ENCODE measurements at regions not wholly inside any gene's neighbourhood (a gene's known extent, or its start where the extent isn't known, plus 50 kb on each side); places are given as distances from the start of the nearest gene placed in this dataset.
"Not testable (repeated sequence)": the region's sequence is repeated elsewhere in the genome, so short reads cannot be mapped to it uniquely, and the experiment has no call there.

DNA sequence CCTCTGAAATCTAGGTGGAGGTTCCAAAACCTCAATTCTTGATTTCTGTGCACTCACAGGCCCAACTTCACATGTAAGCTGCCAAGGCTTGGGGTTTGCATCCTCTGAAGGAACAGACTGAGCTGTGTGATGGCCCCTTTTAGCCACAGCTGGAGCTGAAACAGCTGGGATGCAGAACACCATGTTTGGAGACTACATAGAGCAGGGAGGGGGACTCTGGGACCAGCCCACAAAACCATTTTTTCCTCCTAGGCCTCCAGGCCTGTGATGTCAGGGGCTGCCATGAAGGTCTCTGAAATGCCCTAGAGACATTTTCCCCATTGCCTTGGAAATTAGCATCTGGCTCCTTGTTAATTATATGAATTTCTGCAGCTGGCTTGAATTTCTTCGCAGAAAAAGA, 1025.9 kb upstream of the NOVA1 start:
- no peak overlapping the region for H3K27ac ChIP-seq
- WGBS, 2 donors: 82 to 88% methylated on average over 1 of the region's 1 CpG
- no peak overlapping the region for H3K4me3 ChIP-seq
- TF ChIP-seq, protein P1, sequence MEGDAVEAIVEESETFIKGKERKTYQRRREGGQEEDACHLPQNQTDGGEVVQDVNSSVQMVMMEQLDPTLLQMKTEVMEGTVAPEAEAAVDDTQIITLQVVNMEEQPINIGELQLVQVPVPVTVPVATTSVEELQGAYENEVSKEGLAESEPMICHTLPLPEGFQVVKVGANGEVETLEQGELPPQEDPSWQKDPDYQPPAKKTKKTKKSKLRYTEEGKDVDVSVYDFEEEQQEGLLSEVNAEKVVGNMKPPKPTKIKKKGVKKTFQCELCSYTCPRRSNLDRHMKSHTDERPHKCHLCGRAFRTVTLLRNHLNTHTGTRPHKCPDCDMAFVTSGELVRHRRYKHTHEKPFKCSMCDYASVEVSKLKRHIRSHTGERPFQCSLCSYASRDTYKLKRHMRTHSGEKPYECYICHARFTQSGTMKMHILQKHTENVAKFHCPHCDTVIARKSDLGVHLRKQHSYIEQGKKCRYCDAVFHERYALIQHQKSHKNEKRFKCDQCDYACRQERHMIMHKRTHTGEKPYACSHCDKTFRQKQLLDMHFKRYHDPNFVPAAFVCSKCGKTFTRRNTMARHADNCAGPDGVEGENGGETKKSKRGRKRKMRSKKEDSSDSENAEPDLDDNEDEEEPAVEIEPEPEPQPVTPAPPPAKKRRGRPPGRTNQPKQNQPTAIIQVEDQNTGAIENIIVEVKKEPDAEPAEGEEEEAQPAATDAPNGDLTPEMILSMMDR (IDR thresholded peaks at IDR 0.05): no peak
- peaks cover 0 to 47% (median 9%) of the 10 kb centered on the region in 11 donors for H3K9me3 ChIP-seq
- no peak for ATAC-seq
- H3K36me3 ChIP-seq: no peaks in the 10 kb centered on the region
- intact Hi-C loops (cut with DNase I): no loop called here
- no peaks in the 10 kb centered on the region for H3K27me3 ChIP-seq
- DNase-seq: no peak
- no peaks in the 10 kb centered on the region for H3K4me1 ChIP-seq

DNA sequence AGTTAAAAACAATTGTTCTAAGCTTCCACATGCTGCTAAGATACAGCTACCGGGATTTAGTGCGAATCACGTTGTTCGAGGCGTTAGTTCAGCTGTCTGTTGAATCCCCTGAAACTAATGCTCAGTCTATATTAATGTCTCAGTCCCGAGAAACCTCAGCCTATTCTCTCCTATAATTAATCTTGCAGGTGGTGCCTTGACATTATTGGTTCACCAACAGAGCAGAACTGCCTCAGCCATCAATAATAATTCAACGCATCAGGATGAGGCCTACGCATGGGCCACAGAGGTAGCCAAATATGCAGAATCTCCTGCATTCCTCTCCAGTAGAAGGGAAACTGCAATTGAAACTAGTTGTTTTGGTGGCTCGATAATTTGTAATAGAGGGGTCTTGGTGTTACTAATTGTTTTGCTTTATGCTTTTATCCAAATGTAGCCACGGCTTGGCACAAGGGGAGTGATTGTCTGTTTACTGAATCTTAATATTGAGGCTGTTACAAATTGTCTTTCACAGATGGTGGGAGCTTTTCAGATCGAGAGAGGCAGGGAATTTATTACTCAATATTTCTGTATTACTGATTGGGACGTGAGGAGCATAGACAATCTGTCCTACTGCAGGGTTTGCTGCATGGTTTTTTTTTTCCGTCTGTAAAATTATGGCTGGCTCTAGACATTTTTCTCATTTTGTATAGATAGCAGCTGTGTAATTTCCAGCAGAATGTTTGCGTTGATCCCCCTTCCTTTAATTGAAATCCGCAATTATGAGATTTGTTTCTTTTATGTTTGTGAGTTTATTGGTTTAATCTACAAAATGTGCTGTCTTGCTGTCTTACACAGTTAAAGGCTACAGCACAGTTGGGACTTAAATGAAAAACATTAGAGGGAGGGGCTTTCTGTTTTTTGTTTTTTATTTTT, 1036.5 kb upstream of the NOVA1 start:
- no peak for DNase-seq
- H3K9me3 ChIP-seq: peaks cover 0 to 17% (median 0%) of the 10 kb centered on the region in 11 donors
- intact Hi-C loops (cut with DNase I): no loop called here
- TF ChIP-seq, protein P1 (IDR thresholded peaks at IDR 0.05): no peak
- H3K27me3 ChIP-seq: no peaks in the 10 kb centered on the region
- H3K4me3 ChIP-seq: no peak overlapping the region
- no peak overlapping the region for H3K27ac ChIP-seq
- no peaks in the 10 kb centered on the region for H3K36me3 ChIP-seq
- no peaks in the 10 kb centered on the region for H3K4me1 ChIP-seq
- ATAC-seq: no peak
- WGBS, 2 donors: 85 to 86% methylated on average over 15 of the region's 15 CpGs

DNA sequence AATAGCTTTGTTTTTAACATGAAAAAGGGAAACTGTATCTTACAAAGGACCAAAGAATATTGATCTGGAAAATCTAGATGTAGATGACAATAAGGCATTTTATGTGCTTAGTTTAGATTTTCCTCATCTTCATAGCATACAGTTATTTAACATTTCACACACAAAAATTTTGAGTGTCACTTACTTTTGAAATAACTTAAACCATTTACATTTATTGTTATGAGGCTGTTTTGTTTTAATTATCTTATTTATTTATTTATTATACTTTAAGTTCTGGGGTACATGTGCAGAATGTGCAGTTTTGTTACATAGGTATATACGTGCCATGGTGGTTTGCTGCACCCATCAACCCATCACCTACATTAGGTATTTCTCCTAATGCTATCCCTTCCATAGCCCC, 1042.9 kb upstream of the NOVA1 start:
- H3K36me3 ChIP-seq; intact Hi-C loops (cut with DNase I); H3K27me3 ChIP-seq; H3K4me3 ChIP-seq; ATAC-seq; H3K4me1 ChIP-seq; H3K27ac ChIP-seq; DNase-seq: not testable (repeated sequence)
- 93 to 95% methylated on average over 1 of the region's 1 CpG for WGBS, 2 donors
- peaks cover 0 to 46% (median 7%) of the 10 kb centered on the region in 11 donors for H3K9me3 ChIP-seq

DNA sequence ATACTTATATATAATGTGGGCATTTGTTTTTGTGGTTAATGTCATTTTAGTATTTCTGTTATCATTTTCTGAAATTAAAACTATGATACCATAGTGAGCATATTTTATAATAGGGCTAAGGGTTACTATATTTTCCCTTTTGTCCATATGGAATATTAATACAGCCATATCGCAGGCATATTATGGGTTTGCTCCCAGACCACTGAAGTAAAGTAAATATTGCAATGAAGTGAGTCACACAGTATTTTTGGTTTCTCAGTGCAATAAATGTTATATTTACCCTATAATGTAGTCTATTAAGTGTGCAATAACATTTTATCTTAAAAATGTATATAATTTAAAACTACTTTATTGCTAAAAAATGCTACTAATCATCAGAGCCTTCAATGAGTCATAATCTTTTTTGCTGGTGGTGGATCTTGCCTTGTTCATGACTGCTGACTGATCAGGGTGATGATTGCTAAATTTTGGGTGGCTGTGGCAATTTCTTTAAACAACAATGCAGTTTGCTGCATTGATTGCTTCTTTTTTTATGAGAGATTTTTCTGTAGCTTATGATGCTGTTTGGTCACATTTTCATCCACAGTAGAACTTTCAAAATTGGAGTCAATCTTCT, 1044.5 kb upstream of the NOVA1 start:
- 94 to 98% methylated on average over 1 of the region's 1 CpG for WGBS, 2 donors
- H3K4me1 ChIP-seq: no peaks in the 10 kb centered on the region
- no peak for DNase-seq
- H3K27ac ChIP-seq: no peak overlapping the region
- H3K4me3 ChIP-seq: no peak overlapping the region
- peaks cover 0 to 46% (median 13%) of the 10 kb centered on the region in 11 donors for H3K9me3 ChIP-seq
- no peaks in the 10 kb centered on the region for H3K36me3 ChIP-seq
- intact Hi-C loops (cut with DNase I): no loop called here
- ATAC-seq: no peak
- TF ChIP-seq, protein P1 (IDR thresholded peaks at IDR 0.05): no peak
- H3K27me3 ChIP-seq: no peaks in the 10 kb centered on the region

DNA sequence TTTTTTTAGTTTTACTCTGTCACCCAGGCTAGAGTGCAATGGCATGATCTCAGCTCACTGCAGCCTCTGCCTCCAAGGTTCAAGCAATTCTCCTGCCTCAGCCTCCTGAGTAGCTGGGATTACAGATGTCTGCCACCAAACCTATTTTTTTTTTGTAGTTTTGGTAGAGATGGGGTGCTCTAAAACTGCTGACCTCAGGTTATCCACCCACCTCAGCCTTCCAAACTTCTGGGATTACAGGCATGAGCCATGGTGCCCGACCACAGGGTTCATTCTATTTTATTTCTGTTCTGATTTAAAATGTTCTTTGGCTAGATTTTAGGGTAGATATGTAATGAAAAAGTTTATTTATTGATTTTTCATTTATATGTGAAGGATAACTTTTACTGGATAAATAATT, 1062.8 kb upstream of the NOVA1 start:
- 49 to 62% methylated on average over 1 of the region's 1 CpG for WGBS, 2 donors
- Histone ChIP-seq H3K27me3 (no peaks in the 10 kb centered on the region), H3K27ac (no peak overlapping the region), H3K36me3 (no peaks in the 10 kb centered on the region), H3K9me3 (peaks cover 0 to 63% (median 11%) of the 10 kb centered on the region in 11 donors), H3K4me3 (no peak overlapping the region), H3K4me1 (no peaks in the 10 kb centered on the region)
- DNase-seq (no peak), ATAC-seq (no peak)
- TF ChIP-seq, protein P1 (IDR thresholded peaks at IDR 0.05): no peak
- intact Hi-C loops (cut with DNase I): no loop called here

All from heart right ventricle (tissue), 16 donors.